Esophagus squamous epithelium (tissue), 5 donors: ENCODE measurements at regions not wholly inside any gene's neighbourhood (a gene's known extent, or its start where the extent isn't known, plus 50 kb on each side); places are given as distances from the start of the nearest gene placed in this dataset.
"Not testable (repeated sequence)": the region's sequence is repeated elsewhere in the genome, so short reads cannot be mapped to it uniquely, and the experiment has no call there.

Experiments
- DNase-seq: peaks from one replicate; lab custom pipeline; 2025; lab: John Stamatoyannopoulos, UW
- H3K27ac ChIP-seq, 4 donors: fragments of 200-600 bp; sonication (generic); one replicate each; pipeline ENCODE4 v1.5.1; 2016 to 2019; ENCODE audit warnings: mild to moderate bottlenecking in 1 of 4
- H3K27me3 ChIP-seq, 4 donors: fragments of 200-600 bp; sonication (generic); 1 replicate in 3 of 4; 2 replicates in 1 of 4; pipeline versions ENCODE4 v1.5.1 to v1.6.0; 2017 to 2021; ENCODE audit warnings: antibody characterized with exemption in 1 of 4
- H3K36me3 ChIP-seq, 3 donors: fragments of 200-600 bp; sonication (generic); one replicate each; pipeline ENCODE4 v1.5.1; 2016 to 2019
- H3K4me1 ChIP-seq, 3 donors: fragments of 200-600 bp; sonication (generic); one replicate each; pipeline ENCODE4 v1.5.1; 2017 to 2019
- H3K4me3 ChIP-seq, 4 donors: fragments of 200-600 bp; sonication (generic); 1 replicate in 3 of 4; 2 replicates in 1 of 4; pipeline ENCODE4 v1.5.1; 2016 to 2019; ENCODE audit warnings: mild to moderate bottlenecking in 2 of 4, moderate library complexity in 1 of 4
- H3K9me3 ChIP-seq, 3 donors: fragments of 200-600 bp; sonication (generic); one replicate each; pipeline ENCODE4 v1.5.1; 2016 to 2019
- CTCF ChIP-seq, 6 experiments: fragments of 450-650 bp in 4 of 6; fragments of 200-600 bp in 2 of 6; sonication (generic) in 2 of 6; IDR thresholded peaks; one replicate each; pipeline ENCODE4 v1.5.1; 2016 to 2019; ENCODE audit warnings: antibody characterized with exemption in 6 of 6, mild to moderate bottlenecking in 4 of 6, moderate library complexity in 4 of 6
- POLR2A ChIP-seq, 4 donors: fragments of 450-650 bp; IDR thresholded peaks; one replicate each; pipeline ENCODE4 v1.6.1; 2017; ENCODE audit warnings: antibody characterized with exemption in 4 of 4, mild to moderate bottlenecking in 4 of 4, moderate library complexity in 3 of 4
- WGBS, 2 donors: methylation state at CpG; one replicate each; pipeline ENCODE4 v1.1.5; 2018; 5-methylcytosine and 5-hydroxymethylcytosine counted together
- intact Hi-C: fragments of 100-400 bp; cut with DNase I; formaldehyde crosslinking; loops from one replicate; pipeline ENCODE4 v1.15.0; 2022
- donor health status: DM: yes; HTN: yes; CAD: no.

DNA sequence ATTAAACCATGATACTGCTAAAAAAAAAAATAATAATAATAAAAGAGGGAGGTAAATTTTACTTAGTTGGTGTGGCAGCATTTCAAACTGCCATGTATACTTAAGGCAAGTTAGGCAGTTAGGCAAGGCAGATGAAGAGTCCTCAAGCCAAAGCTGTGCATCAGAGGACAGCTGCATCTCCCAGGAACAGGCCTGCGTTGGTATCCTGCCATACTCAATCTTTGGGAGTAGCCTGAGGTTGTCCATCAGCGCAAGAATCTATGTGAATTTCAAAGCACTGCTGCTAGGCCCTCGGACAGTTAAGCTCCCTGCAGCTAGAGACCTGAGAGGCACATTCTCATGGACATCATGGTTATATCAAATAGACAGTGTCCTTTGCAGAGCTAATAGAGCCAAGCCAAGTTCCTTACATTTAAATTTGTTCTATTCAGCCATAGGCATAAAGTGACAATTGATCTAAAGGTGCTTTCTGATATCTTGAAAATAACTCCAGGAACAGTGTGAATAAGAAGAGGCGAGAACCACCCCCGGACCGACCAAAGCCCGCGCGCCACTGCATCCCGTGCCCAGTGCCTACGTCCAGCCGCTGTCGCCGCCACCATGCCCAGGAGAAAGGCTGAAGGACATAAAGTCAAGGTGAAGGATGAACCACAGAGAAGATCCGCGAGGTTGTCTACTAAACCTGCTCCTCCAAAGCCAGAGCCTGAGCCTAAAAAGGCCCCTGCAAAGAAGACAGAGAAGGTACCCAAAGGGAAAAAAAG is 310.6 kb downstream of the SEMA3D start:
- Histone ChIP-seq H3K9me3 (peaks cover 0 to 4% (median 0%) of the 10 kb centered on the region in 3 donors), H3K36me3 (no peaks in the 10 kb centered on the region), H3K4me3 (no peak overlapping the region), H3K4me1 (no peaks in the 10 kb centered on the region), H3K27ac (no peak overlapping the region), H3K27me3 (no peaks in the 10 kb centered on the region)
- intact Hi-C loops = no loop called here
- TF ChIP-seq CTCF (IDR thresholded peaks at IDR 0.05) (no peak), POLR2A (IDR thresholded peaks at IDR 0.05) (no peak)
- WGBS, 2 donors = 91 to 96% methylated on average over 11 to 15 of the region's 16 CpGs
- no peak for DNase-seq

GRCh38 chr7:84865560-84865959 is 321.3 kb downstream of the SEMA3D start:
- no peak for DNase-seq
- intact Hi-C loops = no loop called here
- WGBS, 2 donors = 86 to 93% methylated on average over 1 of the region's 1 CpG
- Histone ChIP-seq H3K27ac (no peak overlapping the region), H3K9me3 (no peaks in the 10 kb centered on the region), H3K27me3 (no peaks in the 10 kb centered on the region), H3K4me3 (no peak overlapping the region), H3K36me3 (no peaks in the 10 kb centered on the region), H3K4me1 (no peaks in the 10 kb centered on the region)
- TF ChIP-seq CTCF (IDR thresholded peaks at IDR 0.05) (no peak), POLR2A (IDR thresholded peaks at IDR 0.05) (no peak)

DNA sequence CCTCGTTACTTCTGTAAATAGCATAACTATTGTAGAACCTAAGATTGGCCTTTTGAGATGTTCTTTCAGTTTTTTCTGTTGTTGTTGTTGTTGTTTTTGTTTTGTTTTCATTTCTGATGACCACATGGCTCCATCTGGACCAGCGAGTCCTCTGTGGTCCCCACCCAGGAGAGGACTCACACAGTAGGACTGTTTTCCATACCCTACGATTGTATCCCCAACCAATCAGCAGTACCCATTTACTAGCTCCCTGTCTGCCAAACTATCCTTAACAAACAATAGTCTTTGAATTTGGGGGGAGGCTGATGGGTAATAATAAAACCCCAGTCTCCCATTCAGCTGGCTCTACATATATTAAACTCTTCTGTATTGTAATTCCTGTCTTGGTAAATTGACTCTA is 329.5 kb downstream of the SEMA3D start:
- Histone ChIP-seq H3K4me1 (no peaks in the 10 kb centered on the region), H3K27me3 (no peaks in the 10 kb centered on the region), H3K9me3 (no peaks in the 10 kb centered on the region), H3K4me3 (no peak overlapping the region), H3K36me3 (no peaks in the 10 kb centered on the region), H3K27ac (no peak overlapping the region)
- WGBS, 2 donors = 77 to 91% methylated on average over 3 of the region's 3 CpGs
- intact Hi-C loops = no loop called here
- TF ChIP-seq POLR2A (IDR thresholded peaks at IDR 0.05) (no peak), CTCF (IDR thresholded peaks at IDR 0.05) (no peak)
- no peak for DNase-seq

- intact Hi-C loops = no loop called here
- Histone ChIP-seq H3K4me1 (no peaks in the 10 kb centered on the region), H3K27ac (no peak overlapping the region), H3K27me3 (no peaks in the 10 kb centered on the region), H3K4me3 (no peak overlapping the region), H3K36me3 (no peaks in the 10 kb centered on the region), H3K9me3 (no peaks in the 10 kb centered on the region)
- no peak for DNase-seq
- TF ChIP-seq CTCF (IDR thresholded peaks at IDR 0.05) (no peak), POLR2A (IDR thresholded peaks at IDR 0.05) (no peak)
Observed at GRCh38 chr7:84855758-84856157, 331.1 kb downstream of the SEMA3D start.

- H3K4me1 ChIP-seq, DNase-seq, intact Hi-C loops, H3K36me3 ChIP-seq, H3K4me3 ChIP-seq, H3K9me3 ChIP-seq, H3K27me3 ChIP-seq, H3K27ac ChIP-seq: not testable (repeated sequence)
Observed at GRCh38 chr7:84848974-84849372, 337.9 kb downstream of the SEMA3D start.
